Neural progenitor cell (in vitro differentiated cells): ENCODE measurements at regions not wholly inside any gene's neighbourhood (a gene's known extent, or its start where the extent isn't known, plus 50 kb on each side); places are given as distances from the start of the nearest gene placed in this dataset.

Experiments used
- EZH2 ChIP-seq: fragments of 200-600 bp; sonication (generic); IDR thresholded peaks from 2 replicates; pipeline ENCODE4 v1.6.1; 2017; ENCODE audit warnings: antibody characterized with exemption, mild to moderate bottlenecking, moderate library complexity
- TF ChIP-seq, protein P1 (sequence below): fragments of 200-600 bp; sonication (generic); IDR thresholded peaks from 2 replicates; pipeline ENCODE4 v1.5.1; 2017; ENCODE audit warnings: antibody characterized with exemption, mild to moderate bottlenecking

GRCh38 chr19:27774337-27774736 lies 1438.6 kb downstream of the UQCRFS1 start:
- no peak for TF ChIP-seq EZH2
- TF ChIP-seq, protein P1, sequence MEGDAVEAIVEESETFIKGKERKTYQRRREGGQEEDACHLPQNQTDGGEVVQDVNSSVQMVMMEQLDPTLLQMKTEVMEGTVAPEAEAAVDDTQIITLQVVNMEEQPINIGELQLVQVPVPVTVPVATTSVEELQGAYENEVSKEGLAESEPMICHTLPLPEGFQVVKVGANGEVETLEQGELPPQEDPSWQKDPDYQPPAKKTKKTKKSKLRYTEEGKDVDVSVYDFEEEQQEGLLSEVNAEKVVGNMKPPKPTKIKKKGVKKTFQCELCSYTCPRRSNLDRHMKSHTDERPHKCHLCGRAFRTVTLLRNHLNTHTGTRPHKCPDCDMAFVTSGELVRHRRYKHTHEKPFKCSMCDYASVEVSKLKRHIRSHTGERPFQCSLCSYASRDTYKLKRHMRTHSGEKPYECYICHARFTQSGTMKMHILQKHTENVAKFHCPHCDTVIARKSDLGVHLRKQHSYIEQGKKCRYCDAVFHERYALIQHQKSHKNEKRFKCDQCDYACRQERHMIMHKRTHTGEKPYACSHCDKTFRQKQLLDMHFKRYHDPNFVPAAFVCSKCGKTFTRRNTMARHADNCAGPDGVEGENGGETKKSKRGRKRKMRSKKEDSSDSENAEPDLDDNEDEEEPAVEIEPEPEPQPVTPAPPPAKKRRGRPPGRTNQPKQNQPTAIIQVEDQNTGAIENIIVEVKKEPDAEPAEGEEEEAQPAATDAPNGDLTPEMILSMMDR, result no peak
